ENCODE measurements at regions not wholly inside any gene's neighbourhood (a gene's known extent, or its start where the extent isn't known, plus 50 kb on each side); places are given as distances from the start of the nearest gene placed in this dataset.

DNA sequence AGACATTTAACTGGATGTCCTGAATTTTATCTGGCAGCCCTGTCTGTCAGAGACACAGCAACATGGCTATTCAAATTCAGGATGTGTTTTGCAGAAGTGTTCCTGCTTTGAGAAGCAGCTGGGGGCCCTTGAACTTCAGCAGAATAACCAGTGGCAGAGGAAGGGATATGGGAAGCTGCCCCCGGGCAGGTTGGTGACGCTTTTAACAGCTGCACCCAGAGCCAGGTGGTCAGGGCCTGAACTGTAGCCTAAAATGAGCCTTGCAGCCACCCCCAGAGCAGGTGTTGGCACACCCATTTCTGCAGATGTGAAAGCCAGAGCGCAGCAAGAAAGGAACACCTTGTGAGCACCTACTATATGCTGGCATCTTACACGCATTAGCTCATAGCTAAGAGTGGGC is 128.7 kb upstream of the BOD1 start:
- H3K27ac ChIP-seq (ENCODE audit: low read depth, low read length): no peak overlapping the region
- H3K9me3 ChIP-seq (ENCODE audit: insufficient read depth in 2 of 2, low read depth in 1 of 2, low read length in 1 of 2): no peaks in the 10 kb centered on the region
- H3K4me2 ChIP-seq (ENCODE audit: insufficient read depth in 1 of 2, low read depth in 2 of 2, low read length in 2 of 2): peak overlapping the region in 1 of 2 experiments; percentile 26; a peak in 1 of 4 replicates
- no peak overlapping the region for H4K5ac ChIP-seq (ENCODE audit: insufficient read length, low read depth, low read length)
- H3K4me3 ChIP-seq (ENCODE audit: extremely low read depth in 1 of 4, insufficient read depth in 2 of 4, low read depth in 3 of 4, low read length in 4 of 4): no peak overlapping the region
- H3K18ac ChIP-seq (ENCODE audit: extremely low read depth, low read length): no peak overlapping the region
- H2BK120ac ChIP-seq (replicated peaks; ENCODE audit: low read depth, low read length): peak overlapping the region; percentile 19
- no peaks in the 10 kb centered on the region for H3K79me1 ChIP-seq (ENCODE audit: low read depth, low read length)
- no peak overlapping the region for H2BK15ac ChIP-seq (ENCODE audit: low read length)
- no peak overlapping the region for H3K4ac ChIP-seq (replicated peaks; ENCODE audit: insufficient read length, low read depth, low read length)
- H3K14ac ChIP-seq (ENCODE audit: insufficient read length): no peak overlapping the region
- POLR2A ChIA-PET (ENCODE audit: partially characterized antibody): interaction anchor here (0.7 to 1.3 kb wide), 4 partner anchors 11 to 143 kb away, joined by 3 to 4 read pairs (median 3); partner anchors contain the start of gene CPEB4
- CTCF ChIA-PET (ENCODE audit: partially characterized antibody): interaction anchor here (0.5 to 2.5 kb wide), 6 partner anchors 9 to 105 kb away, joined by 3 to 6 read pairs (median 3); no protein-coding TSS in a partner anchor
- H2AK5ac ChIP-seq (ENCODE audit: low read depth, low read length): 0 out of 2 replicates have a peak overlapping the region, but pooled peaks have one; percentile 53
- WGBS, 2 experiments (ENCODE audit: extremely low coverage in 1 of 2, insufficient coverage in 1 of 2, insufficient read length in 1 of 2, insufficient replicate concordance in 2 of 2, low coverage in 1 of 2, low lambda C conversion rate in 2 of 2, missing lambda C conversion rate in 1 of 2): 69% methylated on average over 4 of the region's 4 CpGs; no CpG with 5 or more reads in 1 of the 2 experiments
- no peak overlapping the region for H4K8ac ChIP-seq (ENCODE audit: extremely low read depth, insufficient read depth, low read length)
- TF ChIP-seq CREB1 (IDR thresholded peaks at IDR 0.05) (no peak), SRF (IDR thresholded peaks at IDR 0.05; ENCODE audit: low read depth, low read length) (no peak), TBP (IDR thresholded peaks at IDR 0.05; ENCODE audit: low read depth, low read length) (no peak), SIX5 (IDR thresholded peaks at IDR 0.05; ENCODE audit: low read depth, low read length) (no peak)
- H3K79me2 ChIP-seq (ENCODE audit: control insufficient read depth in 1 of 2, insufficient read depth in 2 of 2, low read length in 2 of 2): no peaks in the 10 kb centered on the region
- peak overlapping the region; percentile 29 for H4K91ac ChIP-seq (replicated peaks; ENCODE audit: insufficient read length, low read length)
- no peak overlapping the region for H3K9ac ChIP-seq (replicated peaks in 1 of 4; ENCODE audit: extremely low read depth in 1 of 4, low read depth in 3 of 4, low read length in 3 of 4)
- no peak for FAIRE-seq
- H3K36me3 ChIP-seq (ENCODE audit: control insufficient read depth in 2 of 4, insufficient read depth in 4 of 4, low read length in 3 of 4): no peaks in the 10 kb centered on the region
- DNase-seq (ENCODE audit: low read depth in 1 of 2, low spot score in 2 of 2): no peak
- no peaks in the 10 kb centered on the region for H3K23me2 ChIP-seq (ENCODE audit: low read depth, low read length)
- H4K20me1 ChIP-seq (replicated peaks in 1 of 2; ENCODE audit: control insufficient read depth in 1 of 2, insufficient read depth in 2 of 2, low read length in 2 of 2): no peaks in the 10 kb centered on the region
- peak overlapping the region; percentile 28; the same call in 1 of the 2 replicates for H2BK5ac ChIP-seq (ENCODE audit: low read depth, low read length)
- H3K23ac ChIP-seq (ENCODE audit: insufficient read length): no peak overlapping the region
- H3K27me3 ChIP-seq (replicated peaks in 1 of 4; ENCODE audit: control insufficient read depth in 3 of 4, extremely low read depth in 1 of 4, insufficient read depth in 3 of 4, low read length in 3 of 4): no peaks in the 10 kb centered on the region
- H2BK20ac ChIP-seq (ENCODE audit: low read length): peak overlapping the region; percentile 75; the same call in 1 of the 2 replicates
- H2BK12ac ChIP-seq (ENCODE audit: low read depth, low read length): peak overlapping the region; percentile 93
- no peak overlapping the region for H2AFZ ChIP-seq (ENCODE audit: low read length)
- H3K4me1 ChIP-seq (replicated peaks in 1 of 4; ENCODE audit: control insufficient read depth in 3 of 4, insufficient read depth in 4 of 4, low read length in 3 of 4): peaks cover 1 to 13% (median 12%) of the 10 kb centered on the region in 4 experiments; a peak in 6 of 7 replicates
- H3K56ac ChIP-seq (replicated peaks; ENCODE audit: insufficient read length, low read depth, low read length): no peak overlapping the region
